ENCODE measurements at regions not wholly inside any gene's neighbourhood (a gene's known extent, or its start where the extent isn't known, plus 50 kb on each side); places are given as distances from the start of the nearest gene placed in this dataset.
A peak's percentile ranks its signal among the peaks of the same experiment; 100 is the strongest.
"Not testable (repeated sequence)": the region's sequence is repeated elsewhere in the genome, so short reads cannot be mapped to it uniquely, and the experiment has no call there.

- H3K27ac ChIP-seq (ENCODE audit: low read depth, low read length), result no peak overlapping the region
- H3K9me3 ChIP-seq (ENCODE audit: control insufficient read depth, insufficient read depth, low read length), result no peaks in the 10 kb centered on the region
- no peak for DNase-seq (ENCODE audit: low read depth in 4 of 6, low spot score in 6 of 6)
- H3K4me1 ChIP-seq (ENCODE audit: control insufficient read depth, insufficient read depth, low read length), result no peaks in the 10 kb centered on the region
- no peak overlapping the region for H3K4me3 ChIP-seq (ENCODE audit: low read depth, low read length)
- H3K36me3 ChIP-seq (ENCODE audit: control insufficient read depth, insufficient read depth, low read length), result no peaks in the 10 kb centered on the region
- WGBS (ENCODE audit: insufficient coverage), result 60% methylated on average over 2 of the region's 4 CpGs
- no peaks in the 10 kb centered on the region for H3K27me3 ChIP-seq (ENCODE audit: control insufficient read depth, insufficient read depth, low read length)
Observed at GRCh38 chr1:209156991-209157390, 426.5 kb upstream of the CAMK1G start.

DNA sequence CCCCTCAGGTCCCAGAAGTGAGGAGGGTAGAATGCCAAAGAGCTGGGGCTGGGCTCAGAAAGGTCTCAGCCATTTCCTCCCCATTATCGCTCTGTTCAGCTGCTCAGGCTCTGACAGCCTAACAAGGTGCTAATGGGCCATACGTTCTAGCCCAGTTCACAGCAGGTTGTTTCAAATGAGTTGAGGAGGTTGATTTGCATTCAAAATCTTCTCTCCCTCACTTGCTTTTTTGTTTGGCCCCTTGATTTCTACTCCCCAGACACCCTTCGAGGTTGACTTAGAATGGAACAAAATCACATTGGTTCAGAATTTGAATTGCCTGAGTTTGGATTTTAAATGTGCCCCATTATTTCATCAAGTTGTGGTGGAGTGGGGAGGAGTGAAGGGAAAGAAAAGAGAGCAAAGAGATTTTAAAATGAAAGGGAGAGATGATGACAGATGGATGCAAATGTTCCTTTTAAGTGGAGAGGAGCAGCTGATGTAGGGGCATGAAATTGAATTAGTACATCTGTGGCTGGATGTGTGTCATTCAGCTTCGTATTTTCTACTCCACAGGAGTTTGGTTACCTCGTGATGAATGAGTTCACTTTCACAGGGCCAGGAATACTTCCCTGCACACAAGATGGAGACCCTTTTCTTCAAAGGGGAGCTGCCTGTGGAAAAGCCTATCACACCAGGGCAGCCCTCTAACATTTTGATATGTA lies 425.8 kb upstream of the CAMK1G start:
- H3K4me3 ChIP-seq (ENCODE audit: low read depth, low read length), result no peak overlapping the region
- WGBS (ENCODE audit: insufficient coverage), result no CpG with 5 or more reads among the region's 5 CpGs

GRCh38 chr1:209158851-209159250 lies 424.7 kb upstream of the CAMK1G start:
- Histone ChIP-seq H3K4me1 (ENCODE audit: control insufficient read depth, insufficient read depth, low read length) (no peaks in the 10 kb centered on the region), H3K27me3 (ENCODE audit: control insufficient read depth, insufficient read depth, low read length) (no peaks in the 10 kb centered on the region), H3K36me3 (ENCODE audit: control insufficient read depth, insufficient read depth, low read length) (no peaks in the 10 kb centered on the region), H3K27ac (ENCODE audit: low read depth, low read length) (no peak overlapping the region), H3K9me3 (ENCODE audit: control insufficient read depth, insufficient read depth, low read length) (no peaks in the 10 kb centered on the region), H3K4me3 (ENCODE audit: low read depth, low read length) (no peak overlapping the region)
- DNase-seq (ENCODE audit: low read depth in 4 of 6, low spot score in 6 of 6), result no peak
- WGBS (ENCODE audit: insufficient coverage), result no CpG with 5 or more reads among the region's 1 CpG

More for the DNA sequence above, 425.8 kb upstream of the CAMK1G start:
- peak in 2 of 6 donors; percentile 48 to 52 for DNase-seq (ENCODE audit: low read depth in 4 of 6, low spot score in 6 of 6)
- H3K4me1 ChIP-seq (ENCODE audit: control insufficient read depth, insufficient read depth, low read length), result no peaks in the 10 kb centered on the region
- H3K36me3 ChIP-seq (ENCODE audit: control insufficient read depth, insufficient read depth, low read length), result no peaks in the 10 kb centered on the region
- H3K9me3 ChIP-seq (ENCODE audit: control insufficient read depth, insufficient read depth, low read length), result no peaks in the 10 kb centered on the region
- no peak overlapping the region for H3K27ac ChIP-seq (ENCODE audit: low read depth, low read length)
- no peaks in the 10 kb centered on the region for H3K27me3 ChIP-seq (ENCODE audit: control insufficient read depth, insufficient read depth, low read length)

DNA sequence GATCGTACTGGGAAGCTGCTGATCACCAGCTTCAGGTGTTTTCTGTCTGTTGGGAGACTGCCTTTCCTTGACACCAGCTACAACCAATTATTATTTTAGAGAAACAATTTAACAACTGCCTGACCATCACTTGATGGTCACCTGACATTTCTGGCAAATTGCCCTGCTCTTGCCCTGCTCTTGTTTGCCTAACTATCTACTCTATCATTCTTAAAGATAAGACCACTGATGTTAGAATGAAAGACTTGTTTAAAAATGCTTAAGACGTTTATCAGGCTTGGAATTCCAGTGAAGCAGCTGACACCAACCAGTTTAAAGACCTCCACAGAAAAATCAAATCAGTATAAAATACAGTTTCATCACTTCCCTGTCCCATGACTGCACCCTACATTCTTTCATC lies 423.3 kb upstream of the CAMK1G start:
- no peaks in the 10 kb centered on the region for H3K36me3 ChIP-seq (ENCODE audit: control insufficient read depth, insufficient read depth, low read length)
- no peak overlapping the region for H3K27ac ChIP-seq (ENCODE audit: low read depth, low read length)
- H3K9me3 ChIP-seq (ENCODE audit: control insufficient read depth, insufficient read depth, low read length), result no peaks in the 10 kb centered on the region
- H3K27me3 ChIP-seq (ENCODE audit: control insufficient read depth, insufficient read depth, low read length), result no peaks in the 10 kb centered on the region
- H3K4me3 ChIP-seq (ENCODE audit: low read depth, low read length), result no peak overlapping the region
- no peak for DNase-seq (ENCODE audit: low read depth in 4 of 6, low spot score in 6 of 6)
- no peaks in the 10 kb centered on the region for H3K4me1 ChIP-seq (ENCODE audit: control insufficient read depth, insufficient read depth, low read length)
- 100% methylated on average over 1 of the region's 2 CpGs for WGBS (ENCODE audit: insufficient coverage)

GRCh38 chr1:209162651-209163050 lies 420.9 kb upstream of the CAMK1G start:
- H3K27ac ChIP-seq (ENCODE audit: low read depth, low read length), result no peak overlapping the region
- WGBS (ENCODE audit: insufficient coverage), result 80% methylated on average over 1 of the region's 3 CpGs
- no peak overlapping the region for H3K4me3 ChIP-seq (ENCODE audit: low read depth, low read length)
- H3K27me3 ChIP-seq (ENCODE audit: control insufficient read depth, insufficient read depth, low read length), result no peaks in the 10 kb centered on the region
- DNase-seq (ENCODE audit: low read depth in 4 of 6, low spot score in 6 of 6), result peak in 1 of 6 donors; percentile 70
- no peaks in the 10 kb centered on the region for H3K36me3 ChIP-seq (ENCODE audit: control insufficient read depth, insufficient read depth, low read length)
- no peaks in the 10 kb centered on the region for H3K4me1 ChIP-seq (ENCODE audit: control insufficient read depth, insufficient read depth, low read length)
- H3K9me3 ChIP-seq (ENCODE audit: control insufficient read depth, insufficient read depth, low read length), result no peaks in the 10 kb centered on the region

DNA sequence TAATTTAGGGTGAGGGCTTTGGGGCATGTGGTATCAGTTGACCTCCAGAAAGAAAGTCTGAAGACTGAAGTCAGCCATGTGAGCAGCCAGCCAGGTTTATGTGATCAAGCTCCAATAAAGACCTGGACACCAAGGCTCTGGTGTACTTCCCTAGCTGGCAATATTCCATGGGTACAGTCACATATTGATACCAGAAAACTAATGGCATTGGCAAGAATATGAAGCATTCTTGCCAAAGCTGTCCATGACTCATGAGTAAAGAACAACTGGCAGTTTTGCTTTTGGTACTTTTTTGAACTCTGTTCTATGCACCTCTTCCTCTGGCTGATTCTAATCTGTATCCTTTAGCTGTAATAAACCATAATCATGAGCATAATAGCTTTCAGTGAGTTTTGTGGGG lies 415.3 kb upstream of the CAMK1G start:
- no peaks in the 10 kb centered on the region for H3K27me3 ChIP-seq (ENCODE audit: control insufficient read depth, insufficient read depth, low read length)
- H3K27ac ChIP-seq (ENCODE audit: low read depth, low read length), result no peak overlapping the region
- no peaks in the 10 kb centered on the region for H3K36me3 ChIP-seq (ENCODE audit: control insufficient read depth, insufficient read depth, low read length)
- no peak for DNase-seq (ENCODE audit: low read depth in 4 of 6, low spot score in 6 of 6)
- H3K4me3 ChIP-seq (ENCODE audit: low read depth, low read length), result no peak overlapping the region
- no peaks in the 10 kb centered on the region for H3K4me1 ChIP-seq (ENCODE audit: control insufficient read depth, insufficient read depth, low read length)
- H3K9me3 ChIP-seq (ENCODE audit: control insufficient read depth, insufficient read depth, low read length), result no peaks in the 10 kb centered on the region

- Histone ChIP-seq H3K4me3 (ENCODE audit: low read depth, low read length) (no peak overlapping the region), H3K27ac (ENCODE audit: low read depth, low read length) (no peak overlapping the region), H3K9me3 (ENCODE audit: control insufficient read depth, insufficient read depth, low read length) (peaks cover 4% of the 10 kb centered on the region), H3K36me3 (ENCODE audit: control insufficient read depth, insufficient read depth, low read length) (no peaks in the 10 kb centered on the region), H3K4me1 (ENCODE audit: control insufficient read depth, insufficient read depth, low read length) (no peaks in the 10 kb centered on the region), H3K27me3 (ENCODE audit: control insufficient read depth, insufficient read depth, low read length) (no peaks in the 10 kb centered on the region)
- no CpG with 5 or more reads among the region's 1 CpG for WGBS (ENCODE audit: insufficient coverage)
- DNase-seq (ENCODE audit: low read depth in 4 of 6, low spot score in 6 of 6), result no peak
Observed at GRCh38 chr1:209171151-209171550, 412.4 kb upstream of the CAMK1G start.

DNA sequence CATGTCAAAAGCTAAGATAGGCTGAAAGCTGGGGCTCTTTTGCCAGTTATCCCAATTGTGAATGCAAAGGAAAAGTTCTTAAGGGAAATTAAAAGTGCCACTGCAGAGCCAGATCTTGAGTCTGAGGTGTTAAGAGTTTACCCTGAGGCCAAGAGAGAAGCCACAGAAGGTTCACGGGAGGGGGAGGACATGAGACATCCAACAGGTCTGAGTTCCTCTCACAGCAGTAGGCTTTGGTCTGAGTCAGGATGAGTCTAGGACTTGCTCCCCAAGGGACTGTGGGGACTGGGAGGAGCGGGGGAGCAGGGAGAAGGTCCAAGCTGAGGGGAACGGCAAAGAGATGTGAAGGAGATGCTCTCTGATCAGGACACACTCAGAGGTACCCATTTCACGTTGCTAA lies 411.2 kb upstream of the CAMK1G start:
- no peaks in the 10 kb centered on the region for H3K27me3 ChIP-seq (ENCODE audit: control insufficient read depth, insufficient read depth, low read length)
- H3K9me3 ChIP-seq (ENCODE audit: control insufficient read depth, insufficient read depth, low read length), result peaks cover 4% of the 10 kb centered on the region
- no peak for DNase-seq (ENCODE audit: low read depth in 4 of 6, low spot score in 6 of 6)
- 95% methylated on average over 4 of the region's 4 CpGs for WGBS (ENCODE audit: insufficient coverage)
- no peaks in the 10 kb centered on the region for H3K36me3 ChIP-seq (ENCODE audit: control insufficient read depth, insufficient read depth, low read length)
- no peak overlapping the region for H3K27ac ChIP-seq (ENCODE audit: low read depth, low read length)
- no peak overlapping the region for H3K4me3 ChIP-seq (ENCODE audit: low read depth, low read length)
- H3K4me1 ChIP-seq (ENCODE audit: control insufficient read depth, insufficient read depth, low read length), result no peaks in the 10 kb centered on the region

DNA sequence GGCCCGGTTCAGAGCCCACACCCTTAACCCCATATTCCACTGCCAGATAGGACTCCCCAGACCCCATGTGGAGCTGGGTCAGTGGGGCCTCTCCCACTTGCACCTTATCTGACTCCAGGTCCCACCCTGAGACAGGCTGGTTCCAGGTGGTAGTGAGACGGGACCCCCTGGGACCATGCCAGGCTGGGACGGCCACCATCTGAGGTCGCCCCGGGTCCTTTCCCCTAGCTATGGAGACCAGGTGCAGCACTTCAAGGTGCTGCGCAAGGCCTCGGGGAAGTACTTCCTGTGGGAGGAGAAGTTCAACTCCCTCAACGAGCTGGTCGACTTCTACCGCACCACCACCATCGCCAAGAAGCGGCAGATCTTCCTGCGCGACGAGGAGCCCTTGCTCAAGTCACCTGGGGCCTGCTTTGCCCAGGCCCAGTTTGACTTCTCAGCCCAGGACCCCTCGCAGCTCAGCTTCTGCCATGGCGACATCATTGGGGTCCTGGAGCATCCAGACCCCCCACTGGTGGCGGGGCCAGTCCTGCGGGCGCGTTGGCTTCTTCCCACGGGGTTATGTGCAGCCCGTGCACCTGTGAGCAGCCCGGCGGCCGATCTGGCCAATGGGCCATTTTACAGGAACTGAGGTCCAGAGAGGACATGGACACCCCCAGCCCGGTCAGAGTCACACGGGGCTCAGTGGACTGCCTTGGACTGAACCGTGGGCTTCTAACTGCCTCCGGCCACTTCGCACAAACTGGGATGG lies 410.5 kb upstream of the CAMK1G start:
- H3K4me3 ChIP-seq (ENCODE audit: low read depth, low read length); H3K4me1 ChIP-seq (ENCODE audit: control insufficient read depth, insufficient read depth, low read length); H3K27ac ChIP-seq (ENCODE audit: low read depth, low read length); H3K9me3 ChIP-seq (ENCODE audit: control insufficient read depth, insufficient read depth, low read length); DNase-seq (ENCODE audit: low read depth in 4 of 6, low spot score in 6 of 6); H3K27me3 ChIP-seq (ENCODE audit: control insufficient read depth, insufficient read depth, low read length); H3K36me3 ChIP-seq (ENCODE audit: control insufficient read depth, insufficient read depth, low read length): not testable (repeated sequence)
- 95% methylated on average over 30 of the region's 31 CpGs for WGBS (ENCODE audit: insufficient coverage)

DNA sequence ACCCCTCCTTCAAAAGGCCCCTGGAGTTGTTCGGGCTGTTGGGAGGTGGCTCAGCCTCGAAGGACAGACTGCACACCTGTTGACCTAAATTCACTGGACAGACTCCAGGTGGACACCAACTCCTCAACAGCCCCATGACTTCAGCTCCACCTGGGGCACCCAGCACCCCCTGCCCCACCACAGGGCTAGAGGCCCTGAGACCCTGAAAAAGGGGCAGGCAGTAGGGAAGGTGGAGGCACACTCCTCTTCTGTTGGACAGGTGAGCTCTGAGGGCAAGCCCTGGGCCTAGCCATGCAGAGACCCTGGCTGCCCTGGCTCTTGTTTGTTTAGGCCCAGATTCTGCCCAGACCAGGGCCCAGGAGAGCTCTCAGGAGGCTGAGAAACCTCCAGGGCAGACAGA lies 409.7 kb upstream of the CAMK1G start:
- not testable (repeated sequence) for H3K4me3 ChIP-seq (ENCODE audit: low read depth, low read length); H3K4me1 ChIP-seq (ENCODE audit: control insufficient read depth, insufficient read depth, low read length); H3K9me3 ChIP-seq (ENCODE audit: control insufficient read depth, insufficient read depth, low read length); DNase-seq (ENCODE audit: low read depth in 4 of 6, low spot score in 6 of 6); H3K27me3 ChIP-seq (ENCODE audit: control insufficient read depth, insufficient read depth, low read length); H3K27ac ChIP-seq (ENCODE audit: low read depth, low read length); H3K36me3 ChIP-seq (ENCODE audit: control insufficient read depth, insufficient read depth, low read length)
- 100% methylated on average over 1 of the region's 2 CpGs for WGBS (ENCODE audit: insufficient coverage)
